Endodermal cell (in vitro differentiated cells): ENCODE measurements at regions not wholly inside any gene's neighbourhood (a gene's known extent, or its start where the extent isn't known, plus 50 kb on each side); places are given as distances from the start of the nearest gene placed in this dataset.

ENCODE experiments used
- DNase-seq: peaks from one replicate; pipeline ENCODE4 v3.0.0-alpha.2; 2017
- H3K27ac ChIP-seq: 2 replicates; pipeline ENCODE4 v1.5.1; 2013; ENCODE audit warnings: mild to moderate bottlenecking, low read depth, low read length, moderate library complexity
- H3K27me3 ChIP-seq: 2 replicates; pipeline ENCODE4 v1.6.1; 2013; ENCODE audit warnings: mild to moderate bottlenecking, low read length, moderate library complexity; ENCODE audit not compliant: insufficient read depth, control insufficient read depth, poor library complexity, severe bottlenecking
- H3K36me3 ChIP-seq: 2 replicates; pipeline ENCODE4 v1.7.0; 2013; ENCODE audit warnings: mild to moderate bottlenecking, low read length, moderate library complexity; ENCODE audit not compliant: control insufficient read depth, insufficient read depth
- H3K4me1 ChIP-seq: one replicate; pipeline ENCODE4 v1.7.0; 2013; ENCODE audit warnings: low read length; ENCODE audit not compliant: control insufficient read depth, insufficient read depth
- H3K4me3 ChIP-seq: 2 replicates; pipeline ENCODE4 v1.5.1; 2013; ENCODE audit warnings: mild to moderate bottlenecking, low read length, moderate library complexity
- H3K9ac ChIP-seq: 2 replicates; pipeline ENCODE4 v1.6.1; 2013; ENCODE audit warnings: mild to moderate bottlenecking, low read length, moderate library complexity; ENCODE audit not compliant: poor library complexity, severe bottlenecking; ENCODE audit errors: extremely low read depth
- H3K9me3 ChIP-seq: 2 replicates; pipeline ENCODE4 v1.6.1; 2013; ENCODE audit warnings: mild to moderate bottlenecking, low read length, moderate library complexity; ENCODE audit not compliant: control insufficient read depth
- H3K27ac Mint-ChIP-seq: 2 replicates; pipeline ENCODE4 v1.8.0; 2020; ENCODE audit warnings: mixed read lengths
- H3K27me3 Mint-ChIP-seq: 2 replicates; pipeline ENCODE4 v1.8.0; 2021; ENCODE audit warnings: mild to moderate bottlenecking, mixed read lengths; ENCODE audit not compliant: insufficient read depth
- H3K36me3 Mint-ChIP-seq: 2 replicates; pipeline ENCODE4 v1.8.0; 2020; ENCODE audit warnings: low read depth, mixed read lengths
- H3K4me1 Mint-ChIP-seq: 2 replicates; pipeline ENCODE4 v1.8.0; 2020; ENCODE audit warnings: mixed read lengths
- H3K4me3 Mint-ChIP-seq: 2 replicates; pipeline ENCODE4 v1.8.0; 2020; ENCODE audit warnings: mild to moderate bottlenecking, moderate library complexity, mixed read lengths
- H3K9me3 Mint-ChIP-seq: 2 replicates; pipeline ENCODE4 v1.8.0; 2020; ENCODE audit warnings: mild to moderate bottlenecking, mixed read lengths
- CTCF ChIP-seq: fragments of 200-600 bp; sonication (generic); conservative IDR thresholded peaks from 2 replicates; pipeline ENCODE4 v1.5.0; 2021; ENCODE audit warnings: antibody characterized with exemption, mild to moderate bottlenecking
- WGBS, 2 experiments: methylation state at CpG; one replicate each; pipeline versions ENCODE4 v1.1.5 to v1.1.7; 2013; ENCODE audit warnings: missing lambda C conversion rate in 2 of 2, mixed read lengths in 1 of 2; ENCODE audit not compliant: insufficient coverage in 1 of 2, insufficient read length in 1 of 2; 5-methylcytosine and 5-hydroxymethylcytosine counted together

- TF ChIP-seq CTCF: no peak
- H3K9me3 Mint-ChIP-seq: no peaks in the 10 kb centered on the region
- Histone ChIP-seq H3K9ac (no peak overlapping the region), H3K9me3 (no peaks in the 10 kb centered on the region), H3K4me1 (peaks cover 6% of the 10 kb centered on the region), H3K36me3 (no peaks in the 10 kb centered on the region), H3K27me3 (no peaks in the 10 kb centered on the region), H3K27ac (no peak overlapping the region), H3K4me3 (no peak overlapping the region)
- no peaks in the 10 kb centered on the region for H3K36me3 Mint-ChIP-seq
- peak; percentile 34 for DNase-seq
- H3K4me1 Mint-ChIP-seq: peaks cover 35% of the 10 kb centered on the region
- no peak overlapping the region for H3K27ac Mint-ChIP-seq
- peaks cover 69% of the 10 kb centered on the region for H3K27me3 Mint-ChIP-seq
- WGBS, 2 experiments: 67 to 68% methylated on average over 3 to 8 of the region's 8 CpGs
- no peak overlapping the region for H3K4me3 Mint-ChIP-seq
Measured at GRCh38 chr5:3131161-3131560, 379.7 kb upstream of the IRX2 start.

- TF ChIP-seq CTCF: no peak
- no peaks in the 10 kb centered on the region for H3K27me3 ChIP-seq
- no peaks in the 10 kb centered on the region for H3K9me3 ChIP-seq
- no peak overlapping the region for H3K4me3 ChIP-seq
- Mint-ChIP-seq H3K27me3 (peaks cover 83% of the 10 kb centered on the region), H3K27ac (no peak overlapping the region), H3K4me1 (peaks cover 42% of the 10 kb centered on the region), H3K4me3 (no peak overlapping the region), H3K9me3 (no peaks in the 10 kb centered on the region), H3K36me3 (no peaks in the 10 kb centered on the region)
- peak; percentile 17 for DNase-seq
- H3K27ac ChIP-seq: no peak overlapping the region
- H3K36me3 ChIP-seq: no peaks in the 10 kb centered on the region
- H3K4me1 ChIP-seq: peaks cover 10% of the 10 kb centered on the region
- H3K9ac ChIP-seq: no peak overlapping the region
- WGBS, 2 experiments: 94 to 96% methylated on average over 2 to 4 of the region's 4 CpGs
Measured at GRCh38 chr5:3129252-3129651, 377.8 kb upstream of the IRX2 start.

- peak; percentile 33 for DNase-seq
- Mint-ChIP-seq H3K36me3 (no peaks in the 10 kb centered on the region), H3K4me1 (peaks cover 55% of the 10 kb centered on the region), H3K4me3 (no peak overlapping the region), H3K9me3 (no peaks in the 10 kb centered on the region), H3K27me3 (peaks cover 72% of the 10 kb centered on the region), H3K27ac (no peak overlapping the region)
- no peak overlapping the region for H3K4me3 ChIP-seq
- H3K9ac ChIP-seq: no peak overlapping the region
- no peak overlapping the region for H3K27ac ChIP-seq
- WGBS, 2 experiments: 93 to 94% methylated on average over 8 to 9 of the region's 9 CpGs
- TF ChIP-seq CTCF: no peak
- peaks cover 22% of the 10 kb centered on the region for H3K4me1 ChIP-seq
- H3K9me3 ChIP-seq: no peaks in the 10 kb centered on the region
- no peaks in the 10 kb centered on the region for H3K27me3 ChIP-seq
- H3K36me3 ChIP-seq: no peaks in the 10 kb centered on the region
Measured at GRCh38 chr5:3127423-3127911, 376.0 kb upstream of the IRX2 start.
